Left ventricle myocardium inferior (tissue), 1 donor: ENCODE measurements at regions not wholly inside any gene's neighbourhood (a gene's known extent, or its start where the extent isn't known, plus 50 kb on each side); places are given as distances from the start of the nearest gene placed in this dataset.

Source experiments
- DNase-seq: peaks from one replicate; pipeline ENCODE4 v3.0.0-alpha.2; 2020
- H3K27ac ChIP-seq: fragments of 200-600 bp; replicated peaks from 2 replicates; pipeline ENCODE4 v1.8.0; 2021
- H3K27me3 ChIP-seq: fragments of 200-600 bp; 2 replicates; pipeline ENCODE4 v1.8.0; 2021; ENCODE audit warnings: low read depth
- H3K36me3 ChIP-seq: fragments of 200-600 bp; 2 replicates; pipeline ENCODE4 v1.8.0; 2021
- H3K4me1 ChIP-seq: fragments of 200-600 bp; 2 replicates; pipeline ENCODE4 v1.8.0; 2021
- H3K4me3 ChIP-seq: fragments of 200-600 bp; 2 replicates; pipeline ENCODE4 v1.8.0; 2021; ENCODE audit warnings: mild to moderate bottlenecking, moderate library complexity
- H3K9me3 ChIP-seq: fragments of 200-600 bp; replicated peaks from 2 replicates; pipeline ENCODE4 v1.8.0; 2021
- CTCF ChIP-seq: fragments of 200-600 bp; IDR thresholded peaks from 2 replicates; pipeline ENCODE4 v1.8.0; 2021; ENCODE audit warnings: antibody characterized with exemption, mild to moderate bottlenecking, borderline replicate concordance
- intact Hi-C: fragments of 100-400 bp; cut with micrococcal nuclease; formaldehyde crosslinking; loops from one replicate; pipeline ENCODE4 v1.11.0; 2022
- donor health status: DM: no; HTN: yes; CAD: no; lungs with severe emphysema.

DNA sequence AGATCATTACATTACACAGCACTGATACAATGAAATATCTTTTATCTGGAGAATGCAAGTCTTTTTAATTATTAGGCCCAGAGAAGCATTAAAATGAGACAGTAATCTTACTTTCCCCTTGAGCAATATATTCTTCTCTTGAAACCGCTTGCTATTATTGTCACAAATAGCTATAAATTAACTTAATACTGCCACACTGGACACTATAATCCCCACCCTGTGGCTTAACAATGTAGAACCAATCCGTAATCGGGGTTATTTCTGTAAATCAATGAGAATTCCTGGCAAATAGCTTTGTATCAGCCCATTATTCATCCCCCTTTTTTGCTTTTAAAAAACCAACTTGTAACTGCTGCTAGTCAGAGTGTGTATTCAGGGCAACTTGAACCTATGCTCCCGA lies 366.2 kb upstream of the VWC2 start:
- no peaks in the 10 kb centered on the region for H3K36me3 ChIP-seq
- H3K4me3 ChIP-seq = no peak overlapping the region
- DNase-seq = no peak
- H3K27ac ChIP-seq = no peak overlapping the region
- no peaks in the 10 kb centered on the region for H3K4me1 ChIP-seq
- H3K9me3 ChIP-seq = no peaks in the 10 kb centered on the region
- no peak for TF ChIP-seq CTCF
- no peaks in the 10 kb centered on the region for H3K27me3 ChIP-seq
- intact Hi-C loops = no loop called here

DNA sequence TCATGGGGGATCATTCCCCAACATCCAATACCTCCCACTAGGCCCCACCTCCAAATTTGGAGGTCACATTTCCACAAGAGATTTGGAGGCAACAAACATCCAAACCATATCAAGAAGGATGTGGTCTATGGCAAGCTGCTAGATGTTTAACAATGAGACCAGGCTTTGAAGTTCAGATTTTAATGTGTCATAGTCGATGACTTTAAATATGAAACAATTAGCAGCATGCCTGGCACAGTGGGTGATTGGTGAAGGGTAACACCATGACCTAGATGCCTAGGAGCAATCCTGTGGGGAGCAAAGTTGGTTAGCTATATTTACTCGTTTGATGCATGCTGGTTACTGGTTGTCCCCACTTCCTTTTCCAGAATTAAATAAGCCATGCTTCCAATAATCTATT lies 356.4 kb upstream of the VWC2 start:
- no peak overlapping the region for H3K27ac ChIP-seq
- no peak for TF ChIP-seq CTCF
- no peak for DNase-seq
- H3K36me3 ChIP-seq = no peaks in the 10 kb centered on the region
- H3K9me3 ChIP-seq = peaks cover 4% of the 10 kb centered on the region
- intact Hi-C loops = no loop called here
- H3K27me3 ChIP-seq = no peaks in the 10 kb centered on the region
- no peak overlapping the region for H3K4me3 ChIP-seq
- H3K4me1 ChIP-seq = no peaks in the 10 kb centered on the region

- H3K27me3 ChIP-seq = no peaks in the 10 kb centered on the region
- no peak overlapping the region for H3K27ac ChIP-seq
- no peak for DNase-seq
- H3K36me3 ChIP-seq = no peaks in the 10 kb centered on the region
- no peaks in the 10 kb centered on the region for H3K4me1 ChIP-seq
- no peak overlapping the region for H3K4me3 ChIP-seq
- no peak for TF ChIP-seq CTCF
- intact Hi-C loops = no loop called here
- peaks cover 3% of the 10 kb centered on the region for H3K9me3 ChIP-seq
Observed at GRCh38 chr7:49418963-49419362, 354.5 kb upstream of the VWC2 start.

- Histone ChIP-seq H3K27me3 (no peaks in the 10 kb centered on the region), H3K27ac (no peak overlapping the region), H3K9me3 (no peaks in the 10 kb centered on the region), H3K4me3 (no peak overlapping the region), H3K4me1 (no peaks in the 10 kb centered on the region), H3K36me3 (no peaks in the 10 kb centered on the region)
- TF ChIP-seq CTCF = no peak
- intact Hi-C loops = no loop called here
- DNase-seq = no peak
Observed at GRCh38 chr7:49422564-49422963, 350.9 kb upstream of the VWC2 start.

GRCh38 chr7:49424109-49424508 lies 349.3 kb upstream of the VWC2 start:
- no peaks in the 10 kb centered on the region for H3K27me3 ChIP-seq
- H3K36me3 ChIP-seq = no peaks in the 10 kb centered on the region
- DNase-seq = no peak
- intact Hi-C loops = no loop called here
- H3K4me1 ChIP-seq = no peaks in the 10 kb centered on the region
- no peaks in the 10 kb centered on the region for H3K9me3 ChIP-seq
- TF ChIP-seq CTCF = no peak
- no peak overlapping the region for H3K27ac ChIP-seq
- H3K4me3 ChIP-seq = no peak overlapping the region

GRCh38 chr7:49425277-49425818 lies 348.1 kb upstream of the VWC2 start:
- no peaks in the 10 kb centered on the region for H3K27me3 ChIP-seq
- H3K4me3 ChIP-seq = no peak overlapping the region
- intact Hi-C loops = no loop called here
- no peak for DNase-seq
- TF ChIP-seq CTCF = no peak
- no peaks in the 10 kb centered on the region for H3K9me3 ChIP-seq
- H3K4me1 ChIP-seq = no peaks in the 10 kb centered on the region
- no peaks in the 10 kb centered on the region for H3K36me3 ChIP-seq
- no peak overlapping the region for H3K27ac ChIP-seq
